HCT116 (cell line): ENCODE measurements at regions not wholly inside any gene's neighbourhood (a gene's known extent, or its start where the extent isn't known, plus 50 kb on each side); places are given as distances from the start of the nearest gene placed in this dataset.

ENCODE experiments used
- CEBPB ChIP-seq: IDR thresholded peaks from 2 replicates; pipeline ENCODE4 v1.6.1; 2012; ENCODE audit warnings: low read depth
- EZH2 ChIP-seq: fragments of 200-600 bp; sonication (generic); IDR thresholded peaks from 2 replicates; pipeline ENCODE4 v1.6.1; 2017; ENCODE audit warnings: antibody characterized with exemption, mixed run types
- JUND ChIP-seq: IDR thresholded peaks from 2 replicates; pipeline ENCODE4 v1.6.1; 2012
- POLR2A ChIP-seq: IDR thresholded peaks from 2 replicates; pipeline ENCODE4 v1.7.0; 2011; ENCODE audit warnings: borderline replicate concordance; ENCODE audit not compliant: insufficient read depth, insufficient read length; ENCODE audit errors: extremely low read depth
- POLR2AphosphoS5 ChIP-seq: IDR thresholded peaks from 2 replicates; pipeline ENCODE4 v1.6.1; 2011; ENCODE audit warnings: mild to moderate bottlenecking, low read depth, low read length, moderate library complexity
- SIN3A ChIP-seq: IDR thresholded peaks from 2 replicates; pipeline ENCODE4 v1.6.1; 2012; ENCODE audit warnings: low read depth
- SRF ChIP-seq: IDR thresholded peaks from 2 replicates; pipeline ENCODE4 v1.6.1; 2012; ENCODE audit warnings: low read depth
- YY1 ChIP-seq: IDR thresholded peaks from 2 replicates; pipeline ENCODE4 v1.6.1; 2011; ENCODE audit warnings: low read length, low read depth, moderate library complexity, mild to moderate bottlenecking; ENCODE audit not compliant: insufficient replicate concordance; ENCODE audit errors: extremely low read depth
- ZFX ChIP-seq: fragments of 450-650 bp; IDR thresholded peaks from 2 replicates; pipeline ENCODE4 v1.6.1; 2017
- ZNF274 ChIP-seq: fragments of 200-500 bp; sonication (Bioruptor generic); IDR thresholded peaks from 2 replicates; pipeline ENCODE4 v1.6.1; 2014; ENCODE audit warnings: mild to moderate bottlenecking, low read depth, low read length, inconsistent platforms
- TF ChIP-seq, protein P1 (sequence below), 3 experiments: fragments of 200-600 bp in 1 of 3; sonication (generic) in 1 of 3; IDR thresholded peaks in 2 of 3; conservative IDR thresholded peaks in 1 of 3; 2 replicates each; pipeline ENCODE4 v1.5.1; 2012 to 2017; ENCODE audit warnings: low read depth in 2 of 3, low read length in 2 of 3, antibody characterized with exemption in 1 of 3, borderline replicate concordance in 1 of 3, control low read depth in 1 of 3, mild to moderate bottlenecking in 1 of 3, mixed read lengths in 1 of 3, mixed run types in 1 of 3, moderate library complexity in 1 of 3; ENCODE audit not compliant: insufficient read depth in 1 of 3
- TF ChIP-seq, protein P2 (sequence below): IDR thresholded peaks from 2 replicates; pipeline ENCODE4 v1.6.1; 2012
- TF ChIP-seq, protein P3 (sequence below): IDR thresholded peaks from 2 replicates; pipeline ENCODE4 v1.6.1; 2012; ENCODE audit warnings: low read depth

DNA sequence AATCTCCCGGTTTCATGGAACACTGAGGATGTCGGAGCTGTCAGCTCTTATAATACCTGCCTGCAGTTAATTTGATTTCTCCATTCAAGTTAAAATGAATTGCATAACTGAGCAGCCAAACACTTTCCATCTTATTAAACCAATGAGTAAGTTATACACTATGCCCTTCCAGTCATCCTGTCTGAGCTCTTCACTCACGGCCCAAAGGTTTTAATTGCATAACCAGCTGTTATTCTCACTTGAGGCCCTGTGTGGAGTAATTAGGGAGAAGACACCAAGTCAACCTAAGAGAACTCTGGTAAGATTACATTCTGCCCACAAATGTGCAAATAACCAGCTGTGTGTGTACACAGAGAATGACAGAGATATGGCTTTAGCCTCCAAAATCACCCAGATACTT, 303.5 kb downstream of the TBC1D4 start:
- TF ChIP-seq CEBPB (no peak), JUND (no peak), EZH2 (no peak), SRF (no peak), POLR2A (no peak), ZFX (no peak), POLR2AphosphoS5 (no peak), YY1 (no peak), SIN3A (no peak), ZNF274 (no peak)
- TF ChIP-seq, protein P1, sequence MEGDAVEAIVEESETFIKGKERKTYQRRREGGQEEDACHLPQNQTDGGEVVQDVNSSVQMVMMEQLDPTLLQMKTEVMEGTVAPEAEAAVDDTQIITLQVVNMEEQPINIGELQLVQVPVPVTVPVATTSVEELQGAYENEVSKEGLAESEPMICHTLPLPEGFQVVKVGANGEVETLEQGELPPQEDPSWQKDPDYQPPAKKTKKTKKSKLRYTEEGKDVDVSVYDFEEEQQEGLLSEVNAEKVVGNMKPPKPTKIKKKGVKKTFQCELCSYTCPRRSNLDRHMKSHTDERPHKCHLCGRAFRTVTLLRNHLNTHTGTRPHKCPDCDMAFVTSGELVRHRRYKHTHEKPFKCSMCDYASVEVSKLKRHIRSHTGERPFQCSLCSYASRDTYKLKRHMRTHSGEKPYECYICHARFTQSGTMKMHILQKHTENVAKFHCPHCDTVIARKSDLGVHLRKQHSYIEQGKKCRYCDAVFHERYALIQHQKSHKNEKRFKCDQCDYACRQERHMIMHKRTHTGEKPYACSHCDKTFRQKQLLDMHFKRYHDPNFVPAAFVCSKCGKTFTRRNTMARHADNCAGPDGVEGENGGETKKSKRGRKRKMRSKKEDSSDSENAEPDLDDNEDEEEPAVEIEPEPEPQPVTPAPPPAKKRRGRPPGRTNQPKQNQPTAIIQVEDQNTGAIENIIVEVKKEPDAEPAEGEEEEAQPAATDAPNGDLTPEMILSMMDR (IDR thresholded peaks at IDR 0.05 in 2 of 3, conservative IDR thresholded peaks at IDR 0.05 in 1 of 3; ENCODE audit: borderline replicate concordance in 1 of 3, insufficient read depth in 1 of 3, low read depth in 2 of 3, low read length in 2 of 3), result no peak
- TF ChIP-seq, protein P2, sequence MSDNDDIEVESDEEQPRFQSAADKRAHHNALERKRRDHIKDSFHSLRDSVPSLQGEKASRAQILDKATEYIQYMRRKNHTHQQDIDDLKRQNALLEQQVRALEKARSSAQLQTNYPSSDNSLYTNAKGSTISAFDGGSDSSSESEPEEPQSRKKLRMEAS, result no peak
- TF ChIP-seq, protein P3, sequence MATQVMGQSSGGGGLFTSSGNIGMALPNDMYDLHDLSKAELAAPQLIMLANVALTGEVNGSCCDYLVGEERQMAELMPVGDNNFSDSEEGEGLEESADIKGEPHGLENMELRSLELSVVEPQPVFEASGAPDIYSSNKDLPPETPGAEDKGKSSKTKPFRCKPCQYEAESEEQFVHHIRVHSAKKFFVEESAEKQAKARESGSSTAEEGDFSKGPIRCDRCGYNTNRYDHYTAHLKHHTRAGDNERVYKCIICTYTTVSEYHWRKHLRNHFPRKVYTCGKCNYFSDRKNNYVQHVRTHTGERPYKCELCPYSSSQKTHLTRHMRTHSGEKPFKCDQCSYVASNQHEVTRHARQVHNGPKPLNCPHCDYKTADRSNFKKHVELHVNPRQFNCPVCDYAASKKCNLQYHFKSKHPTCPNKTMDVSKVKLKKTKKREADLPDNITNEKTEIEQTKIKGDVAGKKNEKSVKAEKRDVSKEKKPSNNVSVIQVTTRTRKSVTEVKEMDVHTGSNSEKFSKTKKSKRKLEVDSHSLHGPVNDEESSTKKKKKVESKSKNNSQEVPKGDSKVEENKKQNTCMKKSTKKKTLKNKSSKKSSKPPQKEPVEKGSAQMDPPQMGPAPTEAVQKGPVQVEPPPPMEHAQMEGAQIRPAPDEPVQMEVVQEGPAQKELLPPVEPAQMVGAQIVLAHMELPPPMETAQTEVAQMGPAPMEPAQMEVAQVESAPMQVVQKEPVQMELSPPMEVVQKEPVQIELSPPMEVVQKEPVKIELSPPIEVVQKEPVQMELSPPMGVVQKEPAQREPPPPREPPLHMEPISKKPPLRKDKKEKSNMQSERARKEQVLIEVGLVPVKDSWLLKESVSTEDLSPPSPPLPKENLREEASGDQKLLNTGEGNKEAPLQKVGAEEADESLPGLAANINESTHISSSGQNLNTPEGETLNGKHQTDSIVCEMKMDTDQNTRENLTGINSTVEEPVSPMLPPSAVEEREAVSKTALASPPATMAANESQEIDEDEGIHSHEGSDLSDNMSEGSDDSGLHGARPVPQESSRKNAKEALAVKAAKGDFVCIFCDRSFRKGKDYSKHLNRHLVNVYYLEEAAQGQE, result no peak
